Hematopoietic multipotent progenitor cell treated with erythropoietin and hydrocortisone succinate and interleukin-3 and kit ligand, for 4 days (in vitro differentiated cells): ENCODE measurements at regions not wholly inside any gene's neighbourhood (a gene's known extent, or its start where the extent isn't known, plus 50 kb on each side); places are given as distances from the start of the nearest gene placed in this dataset.

Experiments
- DNase-seq: peaks from one replicate; pipeline ENCODE4 v3.0.0-alpha.2; 2015

DNA sequence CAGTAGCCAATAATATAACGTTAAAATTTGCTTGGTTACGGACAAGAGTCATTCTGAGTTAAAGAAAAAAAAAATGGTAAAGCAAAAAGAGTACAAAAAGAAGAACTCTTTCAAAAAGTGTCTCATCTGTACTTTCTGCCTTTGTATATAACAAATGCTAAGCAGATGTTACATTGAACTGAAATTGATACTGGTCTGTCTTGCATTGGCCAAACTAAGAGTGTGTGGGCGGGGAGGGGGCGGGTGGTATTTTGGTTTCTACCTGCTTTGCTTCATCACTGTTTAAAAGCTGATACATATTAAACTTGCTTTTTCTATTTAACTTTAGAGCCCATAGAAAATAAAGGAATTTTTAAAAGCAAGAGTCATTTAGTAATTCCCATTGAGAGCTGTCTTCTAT is 215.0 kb upstream of the THBS1 start:
- no peak for DNase-seq

DNA sequence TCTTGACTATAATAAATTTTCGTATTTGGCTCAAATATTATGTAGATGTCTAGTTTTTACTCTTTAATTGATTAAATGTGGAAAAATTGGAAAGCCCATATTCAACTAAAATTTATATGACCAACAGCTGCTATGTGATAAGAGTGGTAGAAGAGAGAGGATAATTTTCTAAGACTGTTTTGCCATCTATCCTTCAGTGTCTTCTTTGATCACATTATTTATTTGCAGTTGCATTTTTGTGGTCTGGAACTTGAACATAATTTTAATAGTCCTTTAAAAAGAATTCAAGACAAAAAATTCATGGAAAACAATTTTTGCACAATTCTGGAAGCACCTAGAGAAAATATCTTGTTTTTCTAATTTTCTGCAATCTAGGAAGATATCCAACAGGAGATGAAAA is 213.3 kb upstream of the THBS1 start:
- no peak for DNase-seq

DNA sequence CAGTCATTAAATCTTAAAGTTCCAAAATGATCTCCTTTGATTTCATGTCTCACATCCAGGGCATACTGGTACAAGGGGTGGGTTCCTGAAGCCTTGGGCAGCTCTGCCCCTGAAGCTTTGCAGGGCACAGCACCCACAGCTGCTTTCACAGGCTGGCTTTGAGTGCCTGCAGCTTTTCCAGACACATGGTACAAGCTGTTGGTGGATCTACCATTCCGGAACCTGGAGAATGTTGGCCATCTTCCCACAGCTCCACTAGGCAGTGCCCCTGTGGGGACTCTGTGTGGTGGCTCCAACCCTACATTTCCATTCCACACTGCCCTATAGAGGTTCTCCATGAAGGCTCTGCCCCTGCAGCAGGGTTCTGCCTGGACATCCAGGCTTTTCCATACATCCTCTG is 211.1 kb upstream of the THBS1 start:
- DNase-seq, result no peak

DNA sequence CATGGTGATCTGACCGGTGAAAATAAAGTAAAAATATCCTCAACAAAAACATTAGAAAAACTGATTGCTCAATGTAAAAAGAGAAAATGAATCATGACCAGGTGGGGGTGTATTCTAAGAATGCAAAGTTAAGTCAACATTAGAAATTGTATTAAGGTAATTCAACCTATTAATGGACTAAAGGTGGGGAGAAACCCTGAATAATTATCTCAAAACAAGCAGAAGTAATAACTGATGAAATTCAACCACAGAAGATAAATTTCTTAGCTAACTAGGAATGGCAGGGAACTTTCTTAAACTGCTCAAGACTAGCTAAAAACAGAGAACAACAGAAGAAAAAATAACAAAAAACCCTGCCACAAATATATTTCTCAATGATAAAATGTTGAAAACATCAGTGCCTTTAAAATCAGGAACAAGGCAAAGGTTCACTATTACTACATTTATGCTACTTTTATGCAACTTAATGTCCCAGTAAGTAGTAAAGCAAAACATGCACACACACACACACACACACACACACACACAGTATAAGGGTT is 204.4 kb upstream of the THBS1 start:
- peak; percentile 58 for DNase-seq

DNA sequence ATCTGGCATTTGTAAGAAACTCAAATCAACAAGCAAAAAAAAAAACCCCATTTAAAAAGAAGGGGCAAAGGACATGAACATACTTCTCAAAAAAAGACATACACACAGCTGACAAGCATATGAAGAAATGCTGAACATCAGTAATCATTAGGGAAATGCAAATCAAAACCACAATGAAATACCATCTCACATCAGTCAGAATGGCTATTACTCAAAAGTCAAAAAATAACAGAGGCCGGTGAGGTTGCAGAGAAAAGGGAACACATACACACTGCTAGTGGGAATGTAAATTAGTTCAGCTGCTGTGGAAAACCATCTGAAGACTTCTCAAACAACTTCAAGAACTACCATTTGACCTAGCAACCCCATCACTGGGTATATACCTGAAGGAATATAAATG is 199.4 kb upstream of the THBS1 start:
- DNase-seq, result peak; percentile 14

DNA sequence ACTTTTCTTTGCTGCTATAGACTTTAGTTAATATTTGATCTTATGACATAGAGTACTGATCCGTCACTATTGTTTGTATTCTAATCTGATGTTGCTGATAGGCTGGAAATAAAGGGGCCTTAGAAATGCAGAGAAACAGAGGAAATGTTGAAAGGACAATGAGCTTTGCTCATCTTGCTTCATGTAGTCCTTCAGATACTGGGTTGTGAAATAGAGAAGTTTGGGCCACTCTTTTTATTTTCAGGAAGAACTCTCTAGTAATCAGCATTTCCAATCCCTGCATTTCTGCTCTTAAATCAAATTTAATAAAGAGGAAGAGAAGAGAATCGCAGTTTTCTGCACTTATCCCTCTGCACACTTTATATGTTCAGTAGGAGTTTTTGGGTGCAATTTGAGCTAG is 192.8 kb upstream of the THBS1 start:
- DNase-seq, result peak; percentile 50

DNA sequence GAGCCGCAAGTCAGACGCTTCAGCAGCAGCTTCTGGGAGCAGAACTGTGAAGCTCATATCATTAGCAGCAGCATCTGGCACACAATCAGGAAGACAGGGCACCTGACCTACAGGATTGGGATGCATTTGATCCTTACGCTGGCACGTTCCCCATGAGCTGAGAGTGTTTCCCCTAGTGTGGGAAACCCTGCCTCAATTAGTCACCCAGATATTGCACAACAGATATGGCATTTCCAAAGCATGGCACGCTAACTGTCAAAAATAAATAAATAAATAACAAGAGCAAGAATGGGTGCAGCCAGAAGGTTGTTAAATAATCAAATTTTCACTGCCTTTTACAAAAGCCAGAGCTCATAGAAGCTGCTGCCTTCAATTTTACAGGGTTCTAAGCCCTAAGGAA is 189.6 kb upstream of the THBS1 start:
- DNase-seq, result no peak

DNA sequence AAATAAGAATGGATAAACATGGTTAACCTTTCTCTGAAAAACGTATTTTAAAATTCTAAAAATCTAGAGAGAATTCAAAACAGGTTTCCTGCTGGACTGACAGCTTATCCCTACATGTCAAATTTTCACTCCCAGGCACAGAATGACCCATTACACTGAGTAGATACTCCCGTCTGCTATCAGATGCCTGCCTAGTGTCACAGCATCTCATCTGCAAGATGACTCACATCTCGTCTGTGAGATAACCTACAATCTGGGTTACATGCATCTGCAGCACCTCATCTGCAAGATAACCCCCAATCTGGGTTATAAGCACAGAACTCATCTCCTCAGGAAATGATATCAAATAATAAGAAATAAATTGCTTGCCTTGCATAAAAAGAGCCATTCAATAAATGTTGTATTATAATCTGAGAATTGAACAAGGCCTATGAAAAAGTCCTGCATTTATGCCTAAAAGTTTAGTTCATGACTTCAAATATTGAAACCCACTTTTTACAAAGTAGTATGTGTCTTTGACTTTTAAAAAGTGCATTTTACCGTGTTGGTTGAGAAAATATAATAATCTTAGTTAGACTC is 188.3 kb upstream of the THBS1 start:
- peak; percentile 14 for DNase-seq

DNA sequence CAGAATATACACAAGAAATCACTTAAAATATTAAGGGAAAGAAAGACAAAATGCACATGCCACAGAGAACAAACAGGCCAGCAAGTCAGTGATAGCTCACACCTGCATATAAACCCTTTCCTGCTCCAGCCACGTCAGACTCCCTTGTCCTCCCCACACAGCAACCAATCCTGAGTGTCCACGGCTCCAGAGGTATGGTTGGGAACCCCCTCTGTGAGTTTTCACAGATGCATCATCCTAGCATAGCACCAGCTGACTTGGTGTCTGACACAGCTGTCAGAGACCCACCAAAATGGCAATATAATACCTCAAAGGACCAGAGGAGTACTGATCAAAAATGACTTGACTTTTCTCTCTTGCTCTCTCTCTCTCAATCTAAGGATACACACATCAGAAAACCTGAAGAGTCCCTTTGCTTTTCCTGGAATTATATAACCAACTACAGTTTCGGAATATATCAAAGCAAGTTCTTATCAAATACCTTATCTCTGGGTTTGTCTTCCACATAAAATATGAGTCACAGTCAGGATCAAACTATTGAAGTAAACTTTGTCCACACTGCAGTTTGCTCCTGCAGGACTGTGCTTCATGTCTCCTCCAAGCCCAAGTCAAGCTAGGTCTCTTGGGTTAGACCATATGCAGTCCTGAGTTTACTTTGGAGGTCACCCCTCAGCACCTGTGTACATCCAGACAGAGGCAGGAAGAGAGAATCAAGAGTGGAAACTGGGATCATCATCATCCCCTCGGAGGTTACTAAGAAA is 187.1 kb upstream of the THBS1 start:
- DNase-seq, result no peak

DNA sequence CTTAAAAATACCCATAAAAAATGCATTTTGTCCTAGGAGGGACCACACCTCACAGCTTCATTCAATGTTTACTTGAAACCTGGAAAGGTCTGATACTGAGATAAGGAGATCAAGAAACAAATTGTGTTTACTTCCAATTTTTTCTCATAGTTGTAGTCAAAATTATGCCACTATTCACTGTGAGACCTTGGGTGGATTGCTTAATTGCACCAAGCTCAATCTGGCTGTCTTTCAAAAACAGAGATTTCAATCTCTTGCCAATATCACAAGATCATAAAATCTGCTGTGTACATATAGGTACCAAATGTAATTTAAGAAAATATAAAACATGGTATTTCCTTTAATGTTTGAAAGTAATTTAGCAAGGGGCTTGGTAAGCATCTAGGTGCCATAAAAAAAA is 186.4 kb upstream of the THBS1 start:
- no peak for DNase-seq

DNA sequence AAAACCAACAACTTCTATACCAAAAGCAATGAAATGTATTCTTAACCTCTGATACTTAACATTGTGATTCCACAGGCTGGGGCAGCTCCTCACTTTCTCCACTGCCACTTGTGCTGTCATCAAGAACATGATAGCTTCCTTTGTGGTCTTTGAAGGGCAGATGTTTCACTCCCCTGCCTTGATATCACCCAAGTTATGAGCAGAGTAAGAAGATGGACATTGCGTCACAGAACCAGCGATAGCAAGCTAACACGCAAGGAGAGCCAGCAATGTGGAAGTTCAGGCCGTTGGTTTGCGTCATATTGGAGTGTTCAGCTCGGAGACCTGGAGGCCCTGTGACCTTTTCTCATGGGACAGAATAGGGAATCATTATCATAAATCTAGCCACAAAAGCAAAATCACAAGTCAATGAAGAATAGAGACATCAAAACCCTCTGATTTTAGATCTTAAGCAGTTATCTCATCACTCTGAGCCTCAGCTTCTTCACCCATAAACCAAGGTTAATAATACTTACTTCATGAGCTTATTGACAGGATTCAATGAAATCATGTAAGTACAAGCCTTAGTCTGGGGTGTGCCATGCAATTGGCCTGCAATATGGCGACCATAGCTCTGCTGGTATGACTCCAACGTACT is 183.8 kb upstream of the THBS1 start:
- peak; percentile 97 for DNase-seq

DNA sequence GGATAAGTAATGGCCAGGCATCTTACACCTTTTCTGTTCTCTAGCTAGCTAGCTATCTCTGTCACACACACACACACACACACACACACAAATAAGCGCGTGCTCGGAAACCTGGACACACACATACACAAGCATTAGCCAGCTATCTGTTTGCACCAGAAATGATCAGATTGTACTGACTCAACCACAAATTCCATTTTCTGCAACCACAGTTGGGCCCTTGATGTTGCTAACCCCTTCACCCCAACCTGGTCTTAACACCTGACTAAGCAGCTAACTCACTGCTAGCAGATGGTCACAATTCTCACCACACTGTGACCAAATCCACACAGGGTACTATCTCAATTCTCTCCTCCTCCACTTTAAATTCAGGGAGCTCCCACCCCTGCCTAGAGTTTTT is 183.0 kb upstream of the THBS1 start:
- peak; percentile 87 for DNase-seq

DNA sequence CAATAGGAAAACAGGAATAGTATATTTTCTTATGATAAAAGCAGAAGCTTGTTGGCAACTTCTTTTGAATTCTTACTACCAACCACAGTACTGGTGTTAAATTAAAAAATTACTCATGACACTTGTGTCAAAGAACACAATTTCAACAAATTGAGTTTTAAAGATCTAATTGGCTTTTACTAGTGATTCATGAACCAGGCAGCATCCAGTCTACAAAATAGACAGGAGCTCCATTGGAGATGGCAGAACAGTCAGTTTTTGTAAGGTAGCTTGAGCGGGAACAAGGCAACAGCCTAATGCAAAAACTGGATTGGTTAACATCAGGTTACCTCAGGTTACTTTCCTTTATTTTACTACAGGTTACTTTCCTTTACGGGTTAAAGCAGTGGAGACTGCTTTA is 181.3 kb upstream of the THBS1 start:
- DNase-seq, result no peak

DNA sequence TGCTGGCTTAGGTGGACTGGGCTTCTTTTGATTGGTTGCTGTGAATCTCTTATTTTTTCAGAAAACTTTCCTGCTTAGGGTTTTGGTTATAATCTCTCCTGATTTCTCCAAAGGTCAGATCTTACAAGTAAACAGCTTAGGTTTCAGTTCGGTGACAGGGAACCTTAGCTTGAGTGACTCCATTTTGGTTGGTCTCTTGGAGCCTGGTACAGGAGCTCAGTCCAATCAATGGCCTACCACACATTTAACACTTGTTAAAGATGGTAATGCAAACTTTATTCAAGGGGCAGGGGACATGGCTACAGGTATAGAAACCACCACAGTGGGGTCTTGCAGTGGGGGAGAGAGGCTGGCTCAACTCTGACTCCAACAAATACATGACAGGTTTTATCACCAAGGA is 180.9 kb upstream of the THBS1 start:
- DNase-seq, result no peak

DNA sequence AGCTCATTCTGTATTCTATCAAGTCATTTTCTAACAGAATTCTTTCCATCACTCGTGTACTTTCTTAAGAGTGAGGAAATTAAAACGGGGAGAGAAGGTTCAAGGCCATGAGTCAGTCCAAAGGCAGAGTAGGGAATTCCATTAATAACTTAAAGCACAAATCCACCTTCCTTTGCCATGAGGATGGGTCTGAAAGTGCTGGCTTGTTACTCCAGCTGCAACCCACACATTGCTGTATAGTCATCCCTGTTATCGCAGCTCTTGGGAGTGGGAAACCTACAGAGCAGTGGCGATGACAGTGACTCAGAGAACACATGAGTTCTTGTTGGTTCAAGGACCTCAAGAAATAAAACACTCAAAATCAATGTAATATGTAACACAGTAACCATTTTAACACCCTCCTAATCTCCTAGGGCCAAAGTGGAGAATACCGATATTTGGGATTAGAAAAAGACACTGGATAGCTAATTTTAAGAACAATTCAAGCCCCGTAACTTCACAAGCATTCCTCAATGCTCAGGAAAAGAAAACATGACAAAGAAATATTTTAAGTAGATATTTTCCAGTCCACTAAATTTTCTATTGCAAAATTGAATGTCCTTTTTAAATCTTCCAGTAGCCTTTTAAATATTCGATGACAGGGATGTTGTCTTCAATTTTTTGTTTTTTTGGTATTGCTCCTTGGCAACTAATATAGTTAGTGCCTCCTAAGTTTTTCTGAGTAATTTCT is 179.9 kb upstream of the THBS1 start:
- DNase-seq, result no peak

DNA sequence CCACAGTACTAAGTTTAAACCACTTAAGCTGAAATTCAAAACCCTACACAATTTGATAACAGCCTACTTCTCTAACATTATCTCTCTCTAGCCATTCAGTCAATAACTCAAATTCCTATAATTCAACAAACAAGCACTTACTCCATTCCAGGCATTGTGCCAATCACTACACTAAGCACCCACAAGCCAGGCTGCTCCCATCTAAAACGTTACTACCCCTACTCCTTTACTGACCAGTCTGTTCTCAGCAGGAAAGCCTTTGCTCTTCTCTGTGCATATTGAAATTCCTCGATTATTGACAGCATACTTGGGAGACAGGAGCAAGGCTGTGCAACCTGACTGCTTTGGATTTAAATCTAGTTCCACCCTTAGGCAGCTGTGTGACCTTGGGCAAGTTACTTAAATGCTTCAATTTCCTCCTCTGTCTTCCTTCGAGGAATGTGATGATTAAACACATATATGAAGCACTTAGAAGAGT is 177.2 kb upstream of the THBS1 start:
- peak; percentile 75 for DNase-seq

DNA sequence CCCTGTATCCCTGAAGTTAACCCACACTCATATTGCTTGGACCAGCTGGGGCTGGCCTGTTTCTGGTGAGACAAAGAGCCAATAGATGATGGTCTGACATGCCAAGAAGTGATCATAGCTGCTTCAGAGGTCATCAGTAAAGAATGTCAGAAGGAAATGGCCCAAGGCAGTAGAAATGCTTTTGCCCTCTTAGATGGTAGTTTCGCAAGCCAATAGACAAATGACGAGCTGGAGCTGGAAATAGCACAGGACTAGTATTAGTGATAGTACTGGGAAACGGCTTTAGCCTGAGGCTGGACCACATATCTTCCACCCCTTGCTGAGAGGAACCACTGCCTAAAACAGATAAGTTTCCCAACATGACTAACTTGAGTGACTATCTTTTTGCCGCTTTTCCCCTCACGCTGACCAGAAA is 176.1 kb upstream of the THBS1 start:
- peak; percentile 92 for DNase-seq

DNA sequence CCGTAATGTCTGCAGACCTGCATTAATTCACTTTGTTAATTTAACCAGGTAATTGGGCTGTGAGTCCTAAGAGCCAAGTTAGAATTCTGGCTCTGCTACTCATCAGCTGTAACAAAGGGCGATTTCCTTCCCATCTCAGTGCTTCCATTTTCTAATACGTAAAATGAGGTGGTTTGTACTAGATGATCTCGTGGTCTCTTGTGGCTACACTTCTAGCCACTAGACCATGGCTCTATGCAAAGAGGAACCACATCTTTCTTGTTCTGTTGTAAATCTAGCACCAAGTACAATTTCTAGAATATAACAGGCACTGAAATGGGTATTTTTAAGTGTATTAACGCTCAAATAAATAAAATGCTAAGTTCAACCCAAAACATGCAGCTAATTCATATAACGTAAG is 174.4 kb upstream of the THBS1 start:
- DNase-seq, result peak; percentile 51

DNA sequence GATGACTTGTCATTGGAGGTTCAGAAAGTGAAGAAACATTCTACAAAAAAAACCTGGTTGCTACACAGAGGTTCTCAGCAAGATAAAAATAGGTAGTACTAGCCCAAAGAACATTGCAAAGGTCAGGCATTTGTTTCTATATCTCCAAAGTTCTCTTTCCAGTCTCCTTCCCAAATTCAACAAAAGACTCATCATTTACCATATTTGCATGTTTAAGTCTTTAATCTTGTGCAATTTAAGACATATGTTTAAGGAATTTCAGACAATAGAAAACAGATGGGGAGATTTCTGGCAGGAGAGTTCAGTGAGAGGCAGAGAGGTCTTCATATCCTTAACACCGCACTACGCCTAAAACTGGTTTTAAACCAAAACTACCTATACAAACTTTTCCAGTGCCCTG is 173.8 kb upstream of the THBS1 start:
- no peak for DNase-seq

DNA sequence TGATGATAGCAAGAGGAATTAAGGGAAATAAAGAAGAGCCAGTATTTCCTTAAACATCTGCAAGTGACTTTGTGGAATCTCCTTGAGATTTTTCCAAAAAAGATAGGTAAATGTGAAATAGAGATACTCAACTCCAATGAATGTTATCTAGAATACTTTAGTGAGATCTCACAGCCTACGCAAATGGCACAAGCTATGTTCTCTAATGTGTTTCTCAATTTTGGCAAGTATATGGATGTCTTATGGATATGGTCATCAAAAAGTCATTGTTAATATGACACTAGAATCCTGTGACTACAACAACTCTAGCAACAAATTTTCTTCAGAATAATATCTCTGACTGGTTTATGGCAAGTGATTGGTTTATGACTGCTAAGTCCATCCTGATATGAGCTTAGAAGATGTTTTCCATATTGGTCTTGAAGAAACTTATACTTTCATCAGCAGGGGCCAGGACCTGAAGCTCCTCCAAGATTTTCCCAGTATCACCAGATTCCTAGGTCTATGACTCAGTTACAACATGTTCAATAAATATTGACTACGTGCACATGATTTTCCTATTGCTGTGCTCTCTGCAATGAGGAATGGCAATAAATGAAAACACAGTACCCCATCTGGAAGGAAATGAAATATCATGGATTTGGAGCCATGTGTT is 170.9 kb upstream of the THBS1 start:
- no peak for DNase-seq

DNA sequence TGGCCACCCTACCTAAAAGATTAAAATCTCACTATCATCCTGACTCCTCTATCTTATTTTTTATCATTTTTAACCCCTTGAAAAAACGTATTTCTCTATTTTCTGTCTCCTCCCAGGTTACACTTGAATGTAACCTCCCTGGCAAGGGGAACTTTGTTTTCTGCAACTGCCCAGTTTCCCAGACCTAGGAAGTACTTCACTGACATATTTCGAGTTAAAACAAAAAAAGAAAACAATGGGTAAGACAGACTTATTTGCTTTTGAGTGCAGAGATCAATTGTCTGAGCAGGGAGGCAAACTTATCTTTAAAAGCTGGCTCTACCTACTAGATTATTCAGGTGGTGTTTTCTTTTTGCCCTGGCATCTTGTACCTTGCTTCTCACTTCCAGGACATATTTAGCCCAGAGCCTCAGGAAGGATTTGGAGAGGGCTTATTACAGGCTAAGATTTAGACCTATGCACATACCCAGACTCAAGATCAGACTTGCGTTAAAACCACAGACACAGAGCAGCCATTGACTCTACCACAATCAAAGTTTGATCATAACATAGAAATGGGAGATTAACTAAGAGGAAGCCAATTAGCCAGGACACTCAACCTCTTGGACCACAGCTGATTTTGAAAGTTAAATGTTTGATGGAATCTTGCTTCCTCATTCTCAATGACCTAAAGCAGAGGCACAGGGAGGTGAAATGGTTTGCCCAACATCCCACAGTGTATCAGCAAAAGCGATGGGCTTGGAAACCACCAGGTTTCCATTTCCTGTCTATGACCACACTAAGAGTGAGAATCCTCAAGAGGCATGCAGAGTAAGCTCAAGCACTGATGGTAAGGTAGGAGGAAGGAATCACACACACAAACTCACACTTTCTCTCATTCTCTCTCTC is 169.5 kb upstream of the THBS1 start:
- peak; percentile 78 for DNase-seq

DNA sequence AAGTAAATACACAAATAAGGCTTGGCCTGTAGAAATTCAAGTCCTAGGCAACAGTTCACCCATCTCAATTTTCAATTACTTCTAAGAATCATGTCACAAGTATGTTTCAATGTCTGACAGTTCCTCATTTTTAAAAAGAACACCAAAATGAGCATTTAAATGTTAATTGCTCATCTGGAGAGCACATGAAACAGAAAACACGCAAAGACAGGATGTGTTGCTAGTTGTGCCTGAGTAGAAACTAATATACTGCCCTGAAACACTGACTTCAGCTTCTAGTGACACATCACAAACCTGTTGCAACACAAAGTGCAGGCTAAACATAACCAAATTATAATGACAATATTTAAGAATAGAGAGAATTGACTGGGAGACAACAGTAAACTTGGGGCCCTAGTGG is 167.3 kb upstream of the THBS1 start:
- DNase-seq, result peak; percentile 45
